Endodermal cell (in vitro differentiated cells): ENCODE measurements at regions not wholly inside any gene's neighbourhood (a gene's known extent, or its start where the extent isn't known, plus 50 kb on each side); places are given as distances from the start of the nearest gene placed in this dataset.

Experiments used
- DNase-seq: peaks from one replicate; pipeline ENCODE4 v3.0.0-alpha.2; 2017
- H3K27ac ChIP-seq: 2 replicates; pipeline ENCODE4 v1.5.1; 2013; ENCODE audit warnings: mild to moderate bottlenecking, low read depth, low read length, moderate library complexity
- H3K27me3 ChIP-seq: 2 replicates; pipeline ENCODE4 v1.6.1; 2013; ENCODE audit warnings: mild to moderate bottlenecking, low read length, moderate library complexity; ENCODE audit not compliant: insufficient read depth, control insufficient read depth, poor library complexity, severe bottlenecking
- H3K36me3 ChIP-seq: 2 replicates; pipeline ENCODE4 v1.7.0; 2013; ENCODE audit warnings: mild to moderate bottlenecking, low read length, moderate library complexity; ENCODE audit not compliant: control insufficient read depth, insufficient read depth
- H3K4me1 ChIP-seq: one replicate; pipeline ENCODE4 v1.7.0; 2013; ENCODE audit warnings: low read length; ENCODE audit not compliant: control insufficient read depth, insufficient read depth
- H3K4me3 ChIP-seq: 2 replicates; pipeline ENCODE4 v1.5.1; 2013; ENCODE audit warnings: mild to moderate bottlenecking, low read length, moderate library complexity
- H3K9ac ChIP-seq: 2 replicates; pipeline ENCODE4 v1.6.1; 2013; ENCODE audit warnings: mild to moderate bottlenecking, low read length, moderate library complexity; ENCODE audit not compliant: poor library complexity, severe bottlenecking; ENCODE audit errors: extremely low read depth
- H3K9me3 ChIP-seq: 2 replicates; pipeline ENCODE4 v1.6.1; 2013; ENCODE audit warnings: mild to moderate bottlenecking, low read length, moderate library complexity; ENCODE audit not compliant: control insufficient read depth
- H3K27ac Mint-ChIP-seq: 2 replicates; pipeline ENCODE4 v1.8.0; 2020; ENCODE audit warnings: mixed read lengths
- H3K27me3 Mint-ChIP-seq: 2 replicates; pipeline ENCODE4 v1.8.0; 2021; ENCODE audit warnings: mild to moderate bottlenecking, mixed read lengths; ENCODE audit not compliant: insufficient read depth
- H3K36me3 Mint-ChIP-seq: 2 replicates; pipeline ENCODE4 v1.8.0; 2020; ENCODE audit warnings: low read depth, mixed read lengths
- H3K4me1 Mint-ChIP-seq: 2 replicates; pipeline ENCODE4 v1.8.0; 2020; ENCODE audit warnings: mixed read lengths
- H3K4me3 Mint-ChIP-seq: 2 replicates; pipeline ENCODE4 v1.8.0; 2020; ENCODE audit warnings: mild to moderate bottlenecking, moderate library complexity, mixed read lengths
- H3K9me3 Mint-ChIP-seq: 2 replicates; pipeline ENCODE4 v1.8.0; 2020; ENCODE audit warnings: mild to moderate bottlenecking, mixed read lengths
- WGBS, 2 experiments: methylation state at CpG; one replicate each; pipeline versions ENCODE4 v1.1.5 to v1.1.7; 2013; ENCODE audit warnings: missing lambda C conversion rate in 2 of 2, mixed read lengths in 1 of 2; ENCODE audit not compliant: insufficient coverage in 1 of 2, insufficient read length in 1 of 2; 5-methylcytosine and 5-hydroxymethylcytosine counted together
- TF ChIP-seq, protein P1 (sequence below): fragments of 200-600 bp; sonication (generic); conservative IDR thresholded peaks from 2 replicates; pipeline ENCODE4 v1.5.0; 2021; ENCODE audit warnings: antibody characterized with exemption, mild to moderate bottlenecking

DNA sequence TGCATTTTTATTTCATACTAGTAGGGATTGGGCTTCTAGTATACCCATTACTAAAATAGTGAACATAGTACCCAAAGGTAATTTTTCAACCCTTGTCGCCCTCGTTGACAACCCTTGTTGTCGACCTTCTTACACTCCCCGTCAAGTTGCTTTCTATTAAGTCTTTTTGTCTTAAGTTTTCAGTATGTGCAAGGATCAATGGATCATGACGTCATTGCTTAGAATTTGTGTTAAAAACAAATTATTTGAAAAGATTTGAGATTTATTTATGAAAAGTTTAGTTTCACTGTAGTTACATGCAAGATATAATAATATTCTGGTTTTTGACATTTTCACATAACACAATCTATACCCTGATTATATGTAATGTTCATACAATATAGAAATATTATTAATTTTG lies 110.4 kb downstream of the CBLN2 start:
- H3K9me3 ChIP-seq = peaks cover 36% of the 10 kb centered on the region
- peaks cover 28% of the 10 kb centered on the region for H3K27me3 ChIP-seq
- 78 to 94% methylated on average over 3 to 5 of the region's 5 CpGs for WGBS, 2 experiments

DNA sequence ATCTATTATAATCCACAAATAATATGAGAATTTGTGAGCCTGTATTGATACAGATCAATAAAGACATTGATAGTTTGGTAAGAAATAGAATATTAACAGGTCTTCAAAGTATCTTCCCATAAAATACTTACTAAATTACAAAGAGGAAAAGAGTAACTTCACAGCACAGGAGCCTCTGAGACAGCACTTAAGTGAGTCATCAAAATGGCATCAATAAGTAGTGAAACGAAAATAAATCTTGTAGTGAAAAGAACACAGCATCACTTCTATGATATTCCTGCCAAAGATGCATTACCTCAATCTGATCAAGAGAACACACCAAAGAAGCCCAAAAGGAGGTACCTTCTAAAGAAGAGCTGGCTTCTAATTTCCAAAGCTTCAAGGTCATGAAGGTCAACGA lies 116.4 kb downstream of the CBLN2 start:
- no peak overlapping the region for H3K4me3 Mint-ChIP-seq
- DNase-seq = no peak
- Histone ChIP-seq H3K27me3 (no peaks in the 10 kb centered on the region), H3K4me3 (no peak overlapping the region), H3K36me3 (no peaks in the 10 kb centered on the region), H3K9ac (no peak overlapping the region), H3K27ac (no peak overlapping the region), H3K4me1 (no peaks in the 10 kb centered on the region), H3K9me3 (peaks cover 37% of the 10 kb centered on the region)
- H3K36me3 Mint-ChIP-seq = no peaks in the 10 kb centered on the region
- WGBS, 2 experiments = 50 to 69% methylated on average over 1 to 2 of the region's 2 CpGs
- H3K27me3 Mint-ChIP-seq = peaks cover 39% of the 10 kb centered on the region
- peaks cover 9% of the 10 kb centered on the region for H3K9me3 Mint-ChIP-seq
- TF ChIP-seq, protein P1, sequence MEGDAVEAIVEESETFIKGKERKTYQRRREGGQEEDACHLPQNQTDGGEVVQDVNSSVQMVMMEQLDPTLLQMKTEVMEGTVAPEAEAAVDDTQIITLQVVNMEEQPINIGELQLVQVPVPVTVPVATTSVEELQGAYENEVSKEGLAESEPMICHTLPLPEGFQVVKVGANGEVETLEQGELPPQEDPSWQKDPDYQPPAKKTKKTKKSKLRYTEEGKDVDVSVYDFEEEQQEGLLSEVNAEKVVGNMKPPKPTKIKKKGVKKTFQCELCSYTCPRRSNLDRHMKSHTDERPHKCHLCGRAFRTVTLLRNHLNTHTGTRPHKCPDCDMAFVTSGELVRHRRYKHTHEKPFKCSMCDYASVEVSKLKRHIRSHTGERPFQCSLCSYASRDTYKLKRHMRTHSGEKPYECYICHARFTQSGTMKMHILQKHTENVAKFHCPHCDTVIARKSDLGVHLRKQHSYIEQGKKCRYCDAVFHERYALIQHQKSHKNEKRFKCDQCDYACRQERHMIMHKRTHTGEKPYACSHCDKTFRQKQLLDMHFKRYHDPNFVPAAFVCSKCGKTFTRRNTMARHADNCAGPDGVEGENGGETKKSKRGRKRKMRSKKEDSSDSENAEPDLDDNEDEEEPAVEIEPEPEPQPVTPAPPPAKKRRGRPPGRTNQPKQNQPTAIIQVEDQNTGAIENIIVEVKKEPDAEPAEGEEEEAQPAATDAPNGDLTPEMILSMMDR = no peak
- no peaks in the 10 kb centered on the region for H3K4me1 Mint-ChIP-seq
- no peak overlapping the region for H3K27ac Mint-ChIP-seq

More for the DNA sequence above, 110.4 kb downstream of the CBLN2 start:
- H3K4me3 ChIP-seq = no peak overlapping the region
- H3K27ac ChIP-seq = no peak overlapping the region
- TF ChIP-seq, protein P1 = no peak
- Mint-ChIP-seq H3K9me3 (peaks cover 6% of the 10 kb centered on the region), H3K36me3 (no peaks in the 10 kb centered on the region), H3K4me3 (no peak overlapping the region), H3K27ac (no peak overlapping the region), H3K27me3 (peaks cover 80% of the 10 kb centered on the region), H3K4me1 (no peaks in the 10 kb centered on the region)
- DNase-seq = no peak
- no peaks in the 10 kb centered on the region for H3K36me3 ChIP-seq
- no peak overlapping the region for H3K9ac ChIP-seq
- no peaks in the 10 kb centered on the region for H3K4me1 ChIP-seq

DNA sequence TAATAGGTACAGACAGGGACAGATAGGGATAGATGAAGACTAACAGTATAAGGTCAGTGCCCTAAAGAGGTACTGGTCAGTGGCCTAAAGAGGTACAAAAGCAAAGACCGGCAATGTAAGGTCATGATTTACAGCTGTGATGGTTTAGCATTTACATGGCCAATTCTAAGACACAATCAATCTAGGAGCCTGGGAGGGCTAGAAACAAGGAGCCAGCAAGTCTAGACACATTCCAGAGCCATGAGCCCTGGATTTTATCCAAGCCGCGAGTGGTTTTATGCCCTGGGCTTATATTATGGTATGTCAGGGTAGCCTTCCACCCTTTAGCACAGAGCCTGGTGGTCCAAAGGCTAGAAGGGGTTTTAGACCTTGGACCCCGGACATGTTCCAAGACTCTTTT lies 124.2 kb downstream of the CBLN2 start:
- Histone ChIP-seq H3K4me3 (no peak overlapping the region), H3K4me1 (no peaks in the 10 kb centered on the region), H3K9me3 (peaks cover 37% of the 10 kb centered on the region), H3K27me3 (no peaks in the 10 kb centered on the region), H3K36me3 (no peaks in the 10 kb centered on the region), H3K27ac (no peak overlapping the region), H3K9ac (no peak overlapping the region)
- no peaks in the 10 kb centered on the region for H3K4me1 Mint-ChIP-seq
- no peak for DNase-seq
- H3K27me3 Mint-ChIP-seq = peaks cover 6% of the 10 kb centered on the region
- H3K9me3 Mint-ChIP-seq = peaks cover 22% of the 10 kb centered on the region
- H3K27ac Mint-ChIP-seq = no peak overlapping the region
- no peak overlapping the region for H3K4me3 Mint-ChIP-seq
- 84 to 89% methylated on average over 3 to 4 of the region's 4 CpGs for WGBS, 2 experiments
- H3K36me3 Mint-ChIP-seq = no peaks in the 10 kb centered on the region
- TF ChIP-seq, protein P1 = no peak
